ENCODE measurements at regions not wholly inside any gene's neighbourhood (a gene's known extent, or its start where the extent isn't known, plus 50 kb on each side); places are given as distances from the start of the nearest gene placed in this dataset.

DNA sequence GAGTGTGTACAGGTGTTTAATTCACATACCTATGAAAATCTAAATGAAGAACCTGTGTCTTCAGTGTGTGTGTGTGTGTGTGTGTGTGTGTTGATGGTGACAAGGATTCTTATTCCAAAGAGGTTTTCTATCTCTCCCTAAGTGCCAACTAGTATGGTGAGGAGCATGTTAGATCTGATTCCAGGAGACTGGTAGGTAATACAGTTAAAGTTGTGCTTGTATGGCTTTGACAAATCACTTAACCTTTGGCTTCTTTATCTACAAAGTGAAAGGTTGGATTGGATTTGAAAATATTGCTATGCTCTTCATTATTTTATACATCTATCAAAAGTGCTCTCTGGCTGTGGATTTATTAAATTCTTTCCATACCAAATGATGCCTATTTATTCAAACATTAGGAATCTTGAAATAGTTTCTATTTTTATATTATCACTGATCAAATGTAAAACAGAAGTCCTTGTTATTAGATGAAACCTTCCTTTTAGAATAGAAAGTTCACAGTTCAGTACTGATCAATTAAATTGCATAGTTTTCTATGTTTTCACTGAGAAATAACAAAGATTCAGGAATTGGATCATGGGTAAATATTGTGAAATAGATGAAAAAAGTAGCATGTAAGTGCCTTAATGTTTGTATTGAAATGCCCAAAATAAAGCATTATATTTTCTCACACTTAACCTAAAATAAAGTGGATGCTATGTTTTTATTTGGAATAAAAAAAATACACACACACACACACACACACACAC, 84.4 kb upstream of the MLIP start:
- no peaks in the 10 kb centered on the region for H3K27me3 ChIP-seq (ENCODE audit: insufficient read depth, low read length, poor library complexity, severe bottlenecking)

DNA sequence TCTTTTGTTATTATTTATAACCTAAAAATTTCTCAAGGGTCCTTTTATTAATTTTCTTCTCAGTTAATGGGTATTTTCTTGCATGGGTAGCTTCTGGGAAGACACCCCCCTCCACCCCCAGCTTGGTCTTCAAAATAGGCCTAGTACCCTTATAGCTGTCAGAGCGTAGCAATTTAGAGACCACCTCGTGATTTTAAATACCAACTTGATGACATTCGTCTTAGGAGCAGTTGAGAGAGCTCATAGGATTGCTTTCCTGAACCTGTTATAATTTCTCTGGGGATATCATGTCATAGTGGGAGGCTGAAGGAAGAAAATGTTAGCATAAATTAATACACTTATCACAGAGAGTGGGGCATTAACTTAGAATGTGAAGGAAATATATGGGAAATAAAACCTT, 83.1 kb upstream of the MLIP start:
- no peak for TF ChIP-seq EZH2phosphoT487 (IDR thresholded peaks at IDR 0.05; ENCODE audit: borderline replicate concordance)
- TF ChIP-seq, protein P1, sequence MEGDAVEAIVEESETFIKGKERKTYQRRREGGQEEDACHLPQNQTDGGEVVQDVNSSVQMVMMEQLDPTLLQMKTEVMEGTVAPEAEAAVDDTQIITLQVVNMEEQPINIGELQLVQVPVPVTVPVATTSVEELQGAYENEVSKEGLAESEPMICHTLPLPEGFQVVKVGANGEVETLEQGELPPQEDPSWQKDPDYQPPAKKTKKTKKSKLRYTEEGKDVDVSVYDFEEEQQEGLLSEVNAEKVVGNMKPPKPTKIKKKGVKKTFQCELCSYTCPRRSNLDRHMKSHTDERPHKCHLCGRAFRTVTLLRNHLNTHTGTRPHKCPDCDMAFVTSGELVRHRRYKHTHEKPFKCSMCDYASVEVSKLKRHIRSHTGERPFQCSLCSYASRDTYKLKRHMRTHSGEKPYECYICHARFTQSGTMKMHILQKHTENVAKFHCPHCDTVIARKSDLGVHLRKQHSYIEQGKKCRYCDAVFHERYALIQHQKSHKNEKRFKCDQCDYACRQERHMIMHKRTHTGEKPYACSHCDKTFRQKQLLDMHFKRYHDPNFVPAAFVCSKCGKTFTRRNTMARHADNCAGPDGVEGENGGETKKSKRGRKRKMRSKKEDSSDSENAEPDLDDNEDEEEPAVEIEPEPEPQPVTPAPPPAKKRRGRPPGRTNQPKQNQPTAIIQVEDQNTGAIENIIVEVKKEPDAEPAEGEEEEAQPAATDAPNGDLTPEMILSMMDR (conservative IDR thresholded peaks at IDR 0.05; ENCODE audit: low read length), result no peak
- Histone ChIP-seq H3K9me3 (ENCODE audit: insufficient read depth, low read depth, low read length) (no peaks in the 10 kb centered on the region), H3K9ac (ENCODE audit: low read depth, low read length, poor library complexity, severe bottlenecking) (no peak overlapping the region), H3K27me3 (ENCODE audit: insufficient read depth, low read length, poor library complexity, severe bottlenecking) (no peaks in the 10 kb centered on the region), H3K79me2 (ENCODE audit: insufficient read depth, low read length) (no peaks in the 10 kb centered on the region), H2AFZ (ENCODE audit: low read length) (no peak overlapping the region), H3K4me1 (ENCODE audit: insufficient read depth, low read length, poor library complexity, severe bottlenecking) (no peaks in the 10 kb centered on the region), H3K36me3 (ENCODE audit: insufficient read depth, low read length) (no peaks in the 10 kb centered on the region), H4K20me1 (ENCODE audit: insufficient read depth, low read length, poor library complexity, severe bottlenecking) (no peaks in the 10 kb centered on the region), H3K4me2 (ENCODE audit: low read depth, low read length, poor library complexity, severe bottlenecking) (no peak overlapping the region), H3K4me3 (ENCODE audit: low read length, poor library complexity, severe bottlenecking) (no peak overlapping the region), H3K9me2 (replicated peaks; ENCODE audit: low read depth, low read length) (no peaks in the 10 kb centered on the region), H3F3A (ENCODE audit: low read depth) (no peaks in the 10 kb centered on the region)

More for the DNA sequence above, 84.4 kb upstream of the MLIP start:
- Histone ChIP-seq H3K4me1 (ENCODE audit: insufficient read depth, low read length, poor library complexity, severe bottlenecking) (no peaks in the 10 kb centered on the region), H3K9ac (ENCODE audit: low read depth, low read length, poor library complexity, severe bottlenecking) (no peak overlapping the region), H3K4me2 (ENCODE audit: low read depth, low read length, poor library complexity, severe bottlenecking) (no peak overlapping the region), H3K79me2 (ENCODE audit: insufficient read depth, low read length) (no peaks in the 10 kb centered on the region), H3K9me2 (replicated peaks; ENCODE audit: low read depth, low read length) (no peaks in the 10 kb centered on the region), H3K9me3 (ENCODE audit: insufficient read depth, low read depth, low read length) (no peaks in the 10 kb centered on the region), H3K4me3 (ENCODE audit: low read length, poor library complexity, severe bottlenecking) (no peak overlapping the region), H3F3A (ENCODE audit: low read depth) (no peaks in the 10 kb centered on the region), H2AFZ (ENCODE audit: low read length) (no peak overlapping the region), H3K36me3 (ENCODE audit: insufficient read depth, low read length) (no peaks in the 10 kb centered on the region), H4K20me1 (ENCODE audit: insufficient read depth, low read length, poor library complexity, severe bottlenecking) (no peaks in the 10 kb centered on the region)
- TF ChIP-seq EZH2phosphoT487 (IDR thresholded peaks at IDR 0.05; ENCODE audit: borderline replicate concordance), result no peak

DNA sequence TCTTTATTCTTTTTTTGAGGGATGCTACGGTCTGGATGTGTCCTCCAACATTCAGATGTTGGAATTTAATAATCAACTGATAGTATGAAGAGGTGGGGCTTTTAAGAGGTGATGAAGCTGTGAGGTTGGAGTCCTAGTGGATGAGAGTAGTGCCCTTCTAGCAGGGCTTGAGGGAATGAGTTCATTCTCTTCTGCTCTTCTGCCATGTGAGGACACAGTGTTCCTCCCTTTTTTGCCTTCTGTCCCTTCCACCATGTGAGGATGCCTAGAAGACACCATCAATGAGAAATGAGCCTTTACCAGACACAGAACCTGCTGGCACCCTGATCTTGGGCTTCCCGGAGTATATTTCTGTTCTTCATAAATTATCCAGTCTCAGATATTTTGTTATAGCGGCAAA, 82.1 kb upstream of the MLIP start:
- H2AFZ ChIP-seq (ENCODE audit: low read length), result no peak overlapping the region
- TF ChIP-seq EZH2phosphoT487 (IDR thresholded peaks at IDR 0.05; ENCODE audit: borderline replicate concordance), result no peak
- TF ChIP-seq, protein P1 (conservative IDR thresholded peaks at IDR 0.05; ENCODE audit: low read length), result no peak

DNA sequence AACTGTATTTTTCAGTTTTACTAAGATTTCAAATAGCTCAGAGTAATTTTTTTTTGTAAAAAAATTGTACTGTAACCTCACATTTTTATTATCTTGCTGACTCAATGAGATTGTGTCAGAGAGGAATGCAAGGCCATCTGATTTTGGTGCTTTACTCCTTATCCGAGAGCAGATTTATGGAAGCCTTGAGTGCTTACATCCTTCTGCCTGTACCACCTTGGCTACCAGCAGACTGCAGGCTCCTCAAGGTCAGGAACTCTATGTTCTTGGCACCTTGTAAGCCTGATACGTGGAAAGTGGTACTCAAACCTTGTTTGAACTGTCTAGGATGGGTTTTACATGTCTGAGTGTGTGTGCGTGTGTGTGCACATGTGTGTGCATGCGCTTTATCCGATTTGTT, 80.1 kb upstream of the MLIP start:
- Histone ChIP-seq H3K36me3 (ENCODE audit: insufficient read depth, low read length) (no peaks in the 10 kb centered on the region), H3K79me2 (ENCODE audit: insufficient read depth, low read length) (no peaks in the 10 kb centered on the region), H3K4me3 (ENCODE audit: low read length, poor library complexity, severe bottlenecking) (no peak overlapping the region), H3K9me3 (ENCODE audit: insufficient read depth, low read depth, low read length) (no peaks in the 10 kb centered on the region), H3K9ac (ENCODE audit: low read depth, low read length, poor library complexity, severe bottlenecking) (no peak overlapping the region), H2AFZ (ENCODE audit: low read length) (no peak overlapping the region), H3K27me3 (ENCODE audit: insufficient read depth, low read length, poor library complexity, severe bottlenecking) (no peaks in the 10 kb centered on the region), H3K4me2 (ENCODE audit: low read depth, low read length, poor library complexity, severe bottlenecking) (no peak overlapping the region), H3K9me2 (replicated peaks; ENCODE audit: low read depth, low read length) (no peaks in the 10 kb centered on the region), H3F3A (ENCODE audit: low read depth) (no peaks in the 10 kb centered on the region), H4K20me1 (ENCODE audit: insufficient read depth, low read length, poor library complexity, severe bottlenecking) (no peaks in the 10 kb centered on the region), H3K4me1 (ENCODE audit: insufficient read depth, low read length, poor library complexity, severe bottlenecking) (no peaks in the 10 kb centered on the region)
- TF ChIP-seq, protein P1 (conservative IDR thresholded peaks at IDR 0.05; ENCODE audit: low read length), result no peak
- TF ChIP-seq EZH2phosphoT487 (IDR thresholded peaks at IDR 0.05; ENCODE audit: borderline replicate concordance), result no peak

More for the DNA sequence above, 82.1 kb upstream of the MLIP start:
- Histone ChIP-seq H3K4me3 (ENCODE audit: low read length, poor library complexity, severe bottlenecking) (no peak overlapping the region), H3F3A (ENCODE audit: low read depth) (no peaks in the 10 kb centered on the region), H3K9ac (ENCODE audit: low read depth, low read length, poor library complexity, severe bottlenecking) (no peak overlapping the region), H3K79me2 (ENCODE audit: insufficient read depth, low read length) (no peaks in the 10 kb centered on the region), H3K9me3 (ENCODE audit: insufficient read depth, low read depth, low read length) (no peaks in the 10 kb centered on the region), H3K36me3 (ENCODE audit: insufficient read depth, low read length) (no peaks in the 10 kb centered on the region), H3K4me1 (ENCODE audit: insufficient read depth, low read length, poor library complexity, severe bottlenecking) (no peaks in the 10 kb centered on the region), H3K27me3 (ENCODE audit: insufficient read depth, low read length, poor library complexity, severe bottlenecking) (no peaks in the 10 kb centered on the region), H3K9me2 (replicated peaks; ENCODE audit: low read depth, low read length) (no peaks in the 10 kb centered on the region), H4K20me1 (ENCODE audit: insufficient read depth, low read length, poor library complexity, severe bottlenecking) (no peaks in the 10 kb centered on the region), H3K4me2 (ENCODE audit: low read depth, low read length, poor library complexity, severe bottlenecking) (no peak overlapping the region)

Measured in Loucy (cell line).